NCI-H510A treated with DMSO at 0.1 percent for 48 hours (cell line): ENCODE measurements at regions not wholly inside any gene's neighbourhood (a gene's known extent, or its start where the extent isn't known, plus 50 kb on each side); places are given as distances from the start of the nearest gene placed in this dataset.
"Not testable (repeated sequence)": the region's sequence is repeated elsewhere in the genome, so short reads cannot be mapped to it uniquely, and the experiment has no call there.

Experiments
- DNase-seq: peaks from one replicate; lab custom pipeline; 2025; lab: John Stamatoyannopoulos, UW

GRCh38 chr6:938271-938905, 245.4 kb upstream of the EXOC2 start:
- no peak for DNase-seq

GRCh38 chr6:935582-935981, 242.6 kb upstream of the EXOC2 start:
- DNase-seq, result no peak

- no peak for DNase-seq
Measured at GRCh38 chr6:934686-935085, 241.7 kb upstream of the EXOC2 start.

- not testable (repeated sequence) for DNase-seq
Measured at GRCh38 chr6:931919-932318, 239.0 kb upstream of the EXOC2 start.

- DNase-seq, result no peak
Measured at GRCh38 chr6:927157-927556, 234.2 kb upstream of the EXOC2 start.

- DNase-seq, result no peak
Measured at GRCh38 chr6:925656-926213, 232.8 kb upstream of the EXOC2 start.

GRCh38 chr6:924661-925060, 231.7 kb upstream of the EXOC2 start:
- DNase-seq, result no peak

- no peak for DNase-seq
Measured at GRCh38 chr6:921400-921799, 228.5 kb upstream of the EXOC2 start.

GRCh38 chr6:920512-920911, 227.6 kb upstream of the EXOC2 start:
- no peak for DNase-seq

GRCh38 chr6:919500-919899, 226.6 kb upstream of the EXOC2 start:
- no peak for DNase-seq

GRCh38 chr6:917939-918338, 225.0 kb upstream of the EXOC2 start:
- DNase-seq, result no peak

GRCh38 chr6:917296-917695, 224.4 kb upstream of the EXOC2 start:
- no peak for DNase-seq

- DNase-seq, result no peak
Measured at GRCh38 chr6:916131-916530, 223.2 kb upstream of the EXOC2 start.

GRCh38 chr6:912871-913835, 220.2 kb upstream of the EXOC2 start:
- DNase-seq, result no peak

- no peak for DNase-seq
Measured at GRCh38 chr6:907928-908327, 215.0 kb upstream of the EXOC2 start.

- no peak for DNase-seq
Measured at GRCh38 chr6:906920-907319, 214.0 kb upstream of the EXOC2 start.

GRCh38 chr6:905556-905955, 212.6 kb upstream of the EXOC2 start:
- no peak for DNase-seq

- DNase-seq, result no peak
Measured at GRCh38 chr6:904994-905393, 212.1 kb upstream of the EXOC2 start.

GRCh38 chr6:903761-904160, 210.8 kb upstream of the EXOC2 start:
- no peak for DNase-seq

GRCh38 chr6:901696-902460, 208.9 kb upstream of the EXOC2 start:
- DNase-seq, result no peak

GRCh38 chr6:900716-901605, 208.0 kb upstream of the EXOC2 start:
- DNase-seq, result no peak
